Activated CD4-positive, alpha-beta memory T cell treated with anti-CD3 and anti-CD28 coated beads, Interleukin-2, amount 10 ng/mL, durations not matched to agents 7 days and 5 days (primary cell): ENCODE measurements at regions not wholly inside any gene's neighbourhood (a gene's known extent, or its start where the extent isn't known, plus 50 kb on each side); places are given as distances from the start of the nearest gene placed in this dataset.
"Not testable (repeated sequence)": the region's sequence is repeated elsewhere in the genome, so short reads cannot be mapped to it uniquely, and the experiment has no call there.

Experiments
- CTCF ChIA-PET: fragments of 350-600 bp; sonication (Branson Sonifier 250); formaldehyde crosslinking; loops from one replicate; lab custom pipeline; 2021; ENCODE audit warnings: antibody characterized with exemption, inconsistent platforms; lab: Charles Lee
- POLR2A ChIA-PET: fragments of 350-600 bp; sonication (Branson Sonifier 250); formaldehyde crosslinking; loops from one replicate; lab custom pipeline; 2021; ENCODE audit warnings: antibody characterized with exemption; lab: Charles Lee
- DNase-seq: peaks from one replicate; pipeline ENCODE4 v3.0.0-alpha.2; 2020
- H3K27ac Mint-ChIP-seq: one replicate; pipeline ENCODE4 v1.8.0; 2021; ENCODE audit warnings: mild to moderate bottlenecking, mixed read lengths
- H3K27me3 Mint-ChIP-seq: one replicate; pipeline ENCODE4 v1.8.0; 2021; ENCODE audit warnings: mixed read lengths
- H3K36me3 Mint-ChIP-seq: one replicate; pipeline ENCODE4 v1.8.0; 2021; ENCODE audit warnings: low read depth, mixed read lengths
- H3K4me1 Mint-ChIP-seq: one replicate; pipeline ENCODE4 v1.8.0; 2021; ENCODE audit warnings: mixed read lengths
- H3K4me3 Mint-ChIP-seq: one replicate; pipeline ENCODE4 v1.8.0; 2021; ENCODE audit warnings: mild to moderate bottlenecking, mixed read lengths
- H3K9me3 Mint-ChIP-seq: one replicate; pipeline ENCODE4 v1.8.0; 2021; ENCODE audit warnings: mixed read lengths

DNA sequence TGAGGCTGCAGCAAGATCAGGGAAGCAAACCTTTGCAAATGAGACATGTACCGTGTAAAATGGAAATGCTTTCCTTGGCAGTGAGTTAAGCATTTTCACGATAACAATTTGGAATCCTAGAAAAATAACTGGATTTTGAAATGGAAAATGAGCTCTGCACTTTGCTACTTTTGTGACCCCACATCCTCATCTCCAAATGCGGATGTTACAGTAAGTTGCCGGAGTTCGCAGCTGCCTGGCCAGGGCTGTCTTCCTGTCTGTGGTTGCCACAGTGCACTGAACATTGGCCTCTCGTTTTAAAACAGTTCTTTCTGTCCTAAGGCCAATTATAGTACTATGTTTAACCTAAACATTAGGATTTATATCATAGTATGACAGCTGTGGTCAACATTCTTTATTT is 136.2 kb upstream of the FZD8 start:
- Mint-ChIP-seq H3K27me3 (no peaks in the 10 kb centered on the region), H3K36me3 (no peaks in the 10 kb centered on the region), H3K4me1 (no peaks in the 10 kb centered on the region), H3K4me3 (no peak overlapping the region), H3K9me3 (no peaks in the 10 kb centered on the region), H3K27ac (no peak overlapping the region)
- no peak for DNase-seq
- POLR2A ChIA-PET = no interaction called here
- CTCF ChIA-PET = no interaction called here

DNA sequence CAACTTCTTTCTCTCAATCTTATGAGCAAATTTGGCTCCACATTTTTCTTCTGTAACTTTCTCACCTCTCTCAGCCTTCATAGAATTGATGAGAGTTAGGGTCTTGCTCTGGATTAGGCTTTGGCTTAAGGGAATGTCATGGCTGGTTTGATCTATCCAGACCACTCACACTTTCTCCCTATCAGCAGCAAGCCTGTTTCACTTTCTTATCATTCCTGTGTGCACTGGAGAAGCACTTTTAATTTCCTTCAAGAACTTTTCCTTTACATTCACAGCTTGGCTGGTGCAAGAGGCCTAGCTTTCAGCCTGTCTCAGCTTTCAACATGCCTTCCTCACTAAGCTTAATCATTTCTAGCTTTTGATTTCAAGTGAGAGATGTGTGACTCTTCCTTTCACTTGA is 134.5 kb upstream of the FZD8 start:
- H3K27ac Mint-ChIP-seq, DNase-seq, H3K36me3 Mint-ChIP-seq, H3K4me3 Mint-ChIP-seq, POLR2A ChIA-PET, H3K4me1 Mint-ChIP-seq, CTCF ChIA-PET, H3K27me3 Mint-ChIP-seq, H3K9me3 Mint-ChIP-seq: not testable (repeated sequence)

DNA sequence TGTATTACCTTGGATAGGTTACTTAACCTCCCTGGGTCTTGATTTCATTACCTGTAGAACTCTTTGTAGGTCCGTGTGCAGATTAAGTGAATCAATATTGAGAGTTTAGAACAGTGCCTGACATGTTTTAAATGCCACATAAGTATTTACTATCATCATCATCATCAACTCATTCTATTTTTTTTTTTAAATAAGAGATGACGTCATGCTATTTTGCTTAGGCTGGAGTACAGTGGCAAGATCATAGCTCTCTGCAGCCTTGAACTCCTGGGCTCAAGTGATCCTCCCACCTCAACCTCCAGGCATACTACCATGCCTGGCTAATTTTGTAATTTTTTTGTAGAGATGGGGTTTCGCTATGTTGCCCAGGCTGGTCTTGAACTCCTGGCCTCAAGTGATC is 132.0 kb upstream of the FZD8 start:
- Mint-ChIP-seq H3K27ac (no peak overlapping the region), H3K36me3 (no peaks in the 10 kb centered on the region), H3K27me3 (no peaks in the 10 kb centered on the region), H3K4me3 (no peak overlapping the region), H3K4me1 (no peaks in the 10 kb centered on the region), H3K9me3 (no peaks in the 10 kb centered on the region)
- no peak for DNase-seq
- ChIA-PET CTCF (no interaction called here), POLR2A (no interaction called here)

DNA sequence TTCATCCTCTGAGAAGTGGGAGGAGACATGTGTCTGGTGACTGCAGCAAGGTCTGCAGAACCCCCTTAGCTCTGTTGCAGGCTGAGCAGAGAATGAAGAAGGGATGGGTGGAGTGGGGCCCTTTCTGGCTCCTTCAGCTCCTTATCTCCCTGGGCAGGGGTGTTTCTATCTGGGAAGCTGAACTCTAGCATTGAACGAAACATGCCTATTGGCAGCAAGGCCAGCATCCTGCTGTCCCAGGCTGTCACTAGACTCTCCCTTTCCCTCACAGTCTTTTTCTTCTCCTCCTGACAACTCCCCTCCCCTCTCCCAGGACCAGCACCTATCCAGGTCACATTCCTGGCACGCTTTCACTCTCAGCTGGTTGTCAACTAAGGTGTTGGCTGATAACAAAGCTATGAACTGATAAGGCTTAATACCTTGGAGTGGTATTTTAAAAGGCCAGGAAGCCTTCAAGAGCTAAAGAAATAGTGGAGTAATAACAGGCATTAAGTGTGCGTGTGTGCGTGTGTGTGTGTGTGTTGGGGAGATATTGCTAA is 128.8 kb upstream of the FZD8 start:
- peaks cover 3% of the 10 kb centered on the region for H3K27me3 Mint-ChIP-seq
- H3K36me3 Mint-ChIP-seq = no peaks in the 10 kb centered on the region
- no peaks in the 10 kb centered on the region for H3K4me1 Mint-ChIP-seq
- no peak for DNase-seq
- CTCF ChIA-PET = no interaction called here
- POLR2A ChIA-PET = no interaction called here
- H3K9me3 Mint-ChIP-seq = no peaks in the 10 kb centered on the region
- no peak overlapping the region for H3K4me3 Mint-ChIP-seq
- H3K27ac Mint-ChIP-seq = no peak overlapping the region

DNA sequence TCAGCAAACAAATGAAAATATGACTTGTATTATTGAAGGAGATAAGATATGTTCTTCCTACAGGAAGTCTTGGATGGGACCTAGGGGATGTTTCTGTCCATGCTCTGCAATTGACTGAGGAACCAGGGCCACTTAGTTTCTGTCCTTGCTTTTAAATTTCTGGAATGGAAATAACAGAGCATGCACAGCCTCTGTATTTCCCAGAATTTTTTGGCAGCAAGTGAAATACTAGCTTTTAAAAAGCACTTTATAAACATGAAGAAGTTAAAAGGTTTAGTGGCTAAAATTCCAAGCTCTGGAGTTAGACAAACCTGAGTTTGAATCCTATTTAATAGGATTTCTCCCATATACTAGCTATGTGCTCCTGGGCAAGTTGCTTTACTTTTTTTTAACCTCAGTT is 127.7 kb upstream of the FZD8 start:
- DNase-seq = no peak
- Mint-ChIP-seq H3K27me3 (peaks cover 6% of the 10 kb centered on the region), H3K9me3 (no peaks in the 10 kb centered on the region), H3K4me1 (no peaks in the 10 kb centered on the region), H3K4me3 (no peak overlapping the region), H3K36me3 (no peaks in the 10 kb centered on the region), H3K27ac (no peak overlapping the region)
- ChIA-PET POLR2A (no interaction called here), CTCF (no interaction called here)

DNA sequence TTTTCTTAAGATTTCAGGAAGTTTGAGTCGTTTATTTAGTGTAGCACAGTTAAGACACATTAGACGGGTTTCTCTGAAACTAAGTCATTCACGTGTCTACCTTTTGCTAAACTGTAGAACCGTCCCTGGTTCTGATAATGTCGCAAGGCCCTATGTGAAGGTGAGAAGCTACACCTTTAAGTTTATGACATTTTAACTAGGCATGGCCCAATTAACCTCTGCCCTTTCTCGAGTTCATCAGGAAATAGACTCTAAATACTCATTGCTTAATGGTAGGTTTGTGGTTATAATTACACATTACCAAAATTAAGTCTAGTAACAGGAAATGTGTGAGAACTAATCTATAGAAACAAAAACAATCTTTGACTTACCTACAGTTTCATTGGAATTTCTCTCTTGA is 126.6 kb upstream of the FZD8 start:
- no peaks in the 10 kb centered on the region for H3K36me3 Mint-ChIP-seq
- H3K27ac Mint-ChIP-seq = no peak overlapping the region
- DNase-seq = no peak
- CTCF ChIA-PET = no interaction called here
- POLR2A ChIA-PET = no interaction called here
- no peaks in the 10 kb centered on the region for H3K9me3 Mint-ChIP-seq
- no peak overlapping the region for H3K4me3 Mint-ChIP-seq
- H3K4me1 Mint-ChIP-seq = no peaks in the 10 kb centered on the region
- H3K27me3 Mint-ChIP-seq = peaks cover 6% of the 10 kb centered on the region

DNA sequence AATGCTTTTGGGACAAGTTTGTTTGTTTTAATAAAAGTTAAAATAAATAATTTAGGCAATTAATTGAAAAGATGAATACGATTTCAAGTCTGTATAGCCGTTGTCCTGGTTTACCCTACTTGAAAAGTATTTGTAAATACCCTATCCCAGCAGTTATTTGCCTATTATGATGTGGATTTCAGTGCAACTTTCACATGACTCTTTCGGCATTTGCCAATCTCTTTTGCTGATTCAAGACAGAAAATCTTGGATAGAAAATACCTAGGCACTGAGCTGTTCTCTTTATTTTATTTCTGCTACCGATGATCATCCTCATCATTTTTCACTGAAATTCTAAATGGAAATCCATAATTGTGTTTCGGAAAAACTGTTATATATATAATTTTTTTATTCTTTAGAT is 125.9 kb upstream of the FZD8 start:
- no peak for DNase-seq
- H3K36me3 Mint-ChIP-seq = no peaks in the 10 kb centered on the region
- CTCF ChIA-PET = no interaction called here
- no peaks in the 10 kb centered on the region for H3K9me3 Mint-ChIP-seq
- H3K27ac Mint-ChIP-seq = no peak overlapping the region
- POLR2A ChIA-PET = no interaction called here
- peaks cover 6% of the 10 kb centered on the region for H3K27me3 Mint-ChIP-seq
- H3K4me1 Mint-ChIP-seq = no peaks in the 10 kb centered on the region
- no peak overlapping the region for H3K4me3 Mint-ChIP-seq

DNA sequence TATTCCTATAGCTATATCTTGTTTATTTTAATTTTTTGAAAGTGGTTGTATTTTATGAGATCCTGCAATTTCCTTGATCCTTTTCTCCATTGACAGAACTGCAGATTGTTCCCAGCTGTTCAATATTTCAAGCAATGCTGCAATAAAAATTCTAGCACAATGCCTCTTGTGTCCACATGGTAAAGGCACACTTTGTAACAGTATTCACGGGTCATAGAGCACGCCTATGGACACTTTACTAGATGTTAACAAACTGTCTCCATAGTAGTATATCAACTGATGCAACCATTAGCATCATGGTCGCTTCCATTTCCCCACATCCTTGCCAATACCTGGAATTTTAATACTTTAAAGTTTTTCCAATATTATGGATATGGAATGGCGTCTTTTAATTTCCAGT is 123.9 kb upstream of the FZD8 start:
- H3K4me3 Mint-ChIP-seq = no peak overlapping the region
- ChIA-PET POLR2A (no interaction called here), CTCF (no interaction called here)

DNA sequence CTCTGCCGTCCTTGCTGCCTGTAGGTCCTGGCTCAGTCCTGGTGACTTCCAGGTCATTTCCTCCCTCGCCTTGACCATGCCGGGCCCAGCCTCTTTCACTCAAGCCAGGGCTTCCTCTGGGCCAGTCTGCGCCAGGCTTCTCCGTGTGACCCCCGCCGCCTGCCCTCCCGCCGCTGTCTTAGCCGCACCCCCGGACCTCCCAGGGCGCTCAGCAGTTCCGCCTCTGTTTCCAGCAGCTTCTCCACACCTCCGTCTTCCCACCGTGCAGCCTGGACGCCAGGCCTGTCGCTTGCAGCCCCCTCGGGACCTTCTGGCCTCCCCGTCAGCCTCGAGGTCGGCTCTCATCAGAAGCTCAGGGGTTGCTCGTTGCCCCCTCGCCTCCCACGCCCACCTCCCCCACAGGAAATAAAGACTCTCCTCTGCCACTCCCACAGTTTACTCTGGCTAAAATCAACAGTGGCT is 123.0 kb upstream of the FZD8 start:
- no peaks in the 10 kb centered on the region for H3K36me3 Mint-ChIP-seq
- DNase-seq = no peak
- no peak overlapping the region for H3K27ac Mint-ChIP-seq
- CTCF ChIA-PET = no interaction called here
- H3K4me1 Mint-ChIP-seq = no peaks in the 10 kb centered on the region
- POLR2A ChIA-PET = no interaction called here
- H3K27me3 Mint-ChIP-seq = peaks cover 6% of the 10 kb centered on the region
- no peaks in the 10 kb centered on the region for H3K9me3 Mint-ChIP-seq
- H3K4me3 Mint-ChIP-seq = no peak overlapping the region

More for the DNA sequence above, 123.9 kb upstream of the FZD8 start:
- Mint-ChIP-seq H3K36me3 (no peaks in the 10 kb centered on the region), H3K27ac (no peak overlapping the region), H3K4me1 (no peaks in the 10 kb centered on the region), H3K9me3 (no peaks in the 10 kb centered on the region), H3K27me3 (peaks cover 6% of the 10 kb centered on the region)
- DNase-seq = no peak

DNA sequence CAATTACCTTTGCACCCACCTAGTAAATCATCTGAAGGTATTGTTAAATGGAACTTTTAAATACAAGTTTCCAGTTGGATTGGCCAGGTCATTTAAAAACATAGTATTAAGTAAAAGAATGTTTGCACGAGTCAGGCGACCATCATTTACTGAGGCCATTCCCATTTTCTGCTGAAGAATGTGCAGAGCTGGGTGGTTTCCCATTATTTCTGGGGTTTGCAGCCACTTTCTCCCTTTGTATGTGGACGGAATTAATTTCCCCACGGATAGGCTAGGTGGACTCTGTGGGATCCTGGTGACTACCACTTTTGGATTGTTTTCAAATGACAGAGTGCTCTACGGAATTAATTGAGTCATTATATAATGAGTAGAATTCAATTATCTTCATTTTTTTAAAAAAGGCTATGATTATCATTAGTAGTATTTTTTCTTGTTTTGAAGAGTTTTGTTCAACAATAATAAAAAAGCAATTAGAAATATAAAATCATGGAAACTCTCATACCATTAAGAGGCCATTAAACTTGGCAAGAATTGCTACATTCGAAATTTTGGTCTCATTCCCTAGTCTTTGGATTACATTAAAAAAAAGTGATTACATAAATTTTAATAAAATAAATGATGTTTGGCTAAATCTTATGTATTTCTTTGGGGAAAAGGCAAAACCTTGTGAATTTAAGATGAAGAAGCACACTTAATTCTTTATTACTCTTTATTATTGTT is 120.4 kb upstream of the FZD8 start:
- no peak for DNase-seq
- Mint-ChIP-seq H3K27ac (no peak overlapping the region), H3K36me3 (no peaks in the 10 kb centered on the region), H3K9me3 (peaks cover 4% of the 10 kb centered on the region), H3K27me3 (peaks cover 4% of the 10 kb centered on the region), H3K4me3 (no peak overlapping the region), H3K4me1 (no peaks in the 10 kb centered on the region)
- ChIA-PET POLR2A (no interaction called here), CTCF (no interaction called here)

DNA sequence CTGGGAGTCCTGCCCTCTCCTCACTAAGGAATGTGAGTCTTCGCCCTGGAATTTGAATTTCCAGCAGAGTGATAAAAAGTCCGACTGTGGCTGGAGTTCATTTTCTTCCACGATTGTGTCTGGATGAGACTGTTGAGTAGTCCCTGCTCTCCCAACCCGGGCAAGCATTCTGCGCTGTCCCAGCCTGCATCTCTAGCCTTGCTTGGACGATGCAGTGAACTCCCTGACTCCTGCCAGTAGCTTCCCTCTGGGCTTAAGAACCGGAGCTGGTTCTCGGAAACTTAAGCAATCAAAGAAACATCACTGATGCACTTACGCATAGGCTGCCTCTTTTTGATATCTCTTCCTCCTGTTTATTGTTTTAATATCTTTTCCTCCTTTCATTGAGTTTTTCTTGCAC is 116.0 kb upstream of the FZD8 start:
- POLR2A ChIA-PET = no interaction called here
- CTCF ChIA-PET = no interaction called here
- peaks cover 4% of the 10 kb centered on the region for H3K9me3 Mint-ChIP-seq

DNA sequence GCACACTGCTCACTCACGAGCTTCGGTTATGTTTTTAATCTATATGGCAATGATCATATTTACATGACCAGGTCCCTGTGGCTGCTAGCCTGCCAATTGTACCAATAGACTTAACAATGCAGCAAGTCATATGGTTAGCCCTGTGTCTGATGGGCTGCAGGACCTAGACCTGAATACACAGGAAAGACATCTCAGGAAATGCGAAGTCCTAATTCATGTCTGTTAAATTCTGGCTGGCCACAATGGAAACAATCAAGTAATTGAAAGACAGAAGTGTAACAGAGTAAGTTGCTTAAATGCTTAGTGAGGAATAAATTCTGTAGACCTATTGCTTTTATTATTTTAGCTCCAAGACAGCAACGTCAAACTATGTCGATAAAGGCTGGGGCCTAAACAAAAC is 112.4 kb upstream of the FZD8 start:
- H3K27me3 Mint-ChIP-seq = no peaks in the 10 kb centered on the region
- DNase-seq = no peak
- H3K4me3 Mint-ChIP-seq = no peak overlapping the region
- no peaks in the 10 kb centered on the region for H3K36me3 Mint-ChIP-seq
- ChIA-PET POLR2A (no interaction called here), CTCF (no interaction called here)
- peaks cover 4% of the 10 kb centered on the region for H3K9me3 Mint-ChIP-seq
- H3K4me1 Mint-ChIP-seq = no peaks in the 10 kb centered on the region
- H3K27ac Mint-ChIP-seq = no peak overlapping the region

More for the DNA sequence above, 116.0 kb upstream of the FZD8 start:
- Mint-ChIP-seq H3K36me3 (no peaks in the 10 kb centered on the region), H3K4me1 (no peaks in the 10 kb centered on the region), H3K27me3 (no peaks in the 10 kb centered on the region), H3K4me3 (no peak overlapping the region), H3K27ac (no peak overlapping the region)
- no peak for DNase-seq

DNA sequence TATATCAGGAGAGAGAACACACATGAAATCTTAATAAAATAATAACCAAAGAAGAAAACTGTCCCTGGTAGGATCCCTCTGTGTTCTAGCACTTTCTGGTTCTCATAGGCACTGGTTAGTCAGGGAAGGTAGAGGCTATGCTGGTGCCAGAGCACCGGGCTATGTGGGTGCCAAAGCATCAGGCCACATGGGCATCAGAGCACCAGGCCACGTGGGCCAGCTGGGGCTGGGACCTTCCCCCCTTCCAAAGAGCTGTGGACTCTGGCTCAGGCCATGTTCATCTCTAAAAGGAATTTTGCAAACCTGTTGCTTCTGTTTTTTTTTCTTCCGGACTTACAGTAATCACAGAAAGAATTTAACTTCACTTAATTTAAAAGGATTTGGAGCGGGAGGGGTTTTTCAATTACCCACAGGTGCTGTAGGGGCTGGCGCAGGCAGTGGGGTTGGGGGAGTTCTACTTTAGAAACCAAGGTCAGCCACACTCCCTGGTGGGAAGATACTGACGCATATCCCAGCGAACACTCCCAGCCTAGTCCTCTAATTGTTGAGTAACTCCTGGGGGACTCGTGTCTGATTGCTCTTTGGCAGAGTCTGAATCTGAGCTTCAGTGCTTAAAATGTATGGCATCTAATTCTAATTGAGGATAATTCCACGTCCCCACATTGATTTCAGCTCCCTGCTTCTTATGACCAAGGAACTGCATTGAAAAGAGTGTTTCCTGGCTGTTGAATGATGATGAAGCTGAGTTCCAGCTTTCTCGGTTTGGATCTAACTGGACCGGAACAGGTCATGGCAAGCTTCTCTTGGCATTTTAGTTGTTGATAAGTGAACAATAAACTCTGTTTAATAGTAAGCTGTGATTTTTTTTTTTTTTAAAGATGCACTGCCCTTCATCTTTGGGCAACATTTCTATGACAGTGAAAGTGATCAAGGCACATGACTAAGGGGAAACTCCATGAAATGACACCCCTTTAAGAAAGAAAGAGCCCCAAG is 110.7 kb upstream of the FZD8 start:
- Mint-ChIP-seq H3K27ac (no peak overlapping the region), H3K27me3 (no peaks in the 10 kb centered on the region), H3K9me3 (no peaks in the 10 kb centered on the region), H3K4me1 (no peaks in the 10 kb centered on the region), H3K4me3 (no peak overlapping the region), H3K36me3 (no peaks in the 10 kb centered on the region)
- ChIA-PET CTCF (no interaction called here), POLR2A (no interaction called here)
- DNase-seq = no peak
